DOHH2 (cell line): ENCODE measurements at regions not wholly inside any gene's neighbourhood (a gene's known extent, or its start where the extent isn't known, plus 50 kb on each side); places are given as distances from the start of the nearest gene placed in this dataset.
A peak's percentile ranks its signal among the peaks of the same experiment; 100 is the strongest.
"Not testable (repeated sequence)": the region's sequence is repeated elsewhere in the genome, so short reads cannot be mapped to it uniquely, and the experiment has no call there.

ENCODE experiments used
- H3F3A ChIP-seq: fragments of 200-600 bp; sonication (generic), shearing (Covaris generic); 2 replicates; pipeline ENCODE4 v1.6.0; 2016; ENCODE audit warnings: antibody characterized with exemption, mild to moderate bottlenecking; ENCODE audit not compliant: control insufficient read depth, insufficient read depth
- H3K27ac ChIP-seq: fragments of 200-600 bp; sonication (generic); 2 replicates; pipeline ENCODE4 v1.5.1; 2014; ENCODE audit warnings: low read depth, mild to moderate bottlenecking, low read length, moderate library complexity
- H3K27me3 ChIP-seq: fragments of 200-600 bp; sonication (generic); 2 replicates; pipeline ENCODE4 v1.6.1; 2014; ENCODE audit warnings: mild to moderate bottlenecking, low read length, mixed read lengths; ENCODE audit not compliant: control insufficient read depth
- H3K36me3 ChIP-seq: fragments of 200-600 bp; sonication (generic); 2 replicates; pipeline ENCODE4 v1.6.1; 2014; ENCODE audit warnings: mild to moderate bottlenecking, low read length, moderate library complexity, mixed read lengths; ENCODE audit not compliant: control insufficient read depth
- H3K4me1 ChIP-seq: fragments of 200-600 bp; sonication (generic); 2 replicates; pipeline ENCODE4 v1.6.1; 2014; ENCODE audit warnings: mild to moderate bottlenecking, low read length, mixed read lengths; ENCODE audit not compliant: control insufficient read depth
- H3K4me2 ChIP-seq: fragments of 200-600 bp; sonication (generic); 2 replicates; pipeline ENCODE4 v1.6.0; 2014; ENCODE audit warnings: mild to moderate bottlenecking, low read length, moderate library complexity
- H3K4me3 ChIP-seq: fragments of 200-600 bp; sonication (generic); 2 replicates; pipeline ENCODE4 v1.5.1; 2014; ENCODE audit warnings: mild to moderate bottlenecking, low read length, mixed read lengths
- H3K79me2 ChIP-seq: fragments of 200-600 bp; sonication (generic); 2 replicates; pipeline ENCODE4 v1.6.1; 2014; ENCODE audit warnings: mild to moderate bottlenecking, low read length, mixed read lengths; ENCODE audit not compliant: control insufficient read depth
- H3K9me2 ChIP-seq: fragments of 200-600 bp; sonication (generic); replicated peaks from 2 replicates; pipeline ENCODE4 v1.6.1; 2014; ENCODE audit warnings: mild to moderate bottlenecking, low read length, mixed read lengths; ENCODE audit not compliant: control insufficient read depth
- H3K9me3 ChIP-seq: fragments of 200-600 bp; sonication (generic); 2 replicates; pipeline ENCODE4 v1.6.1; 2014; ENCODE audit warnings: antibody characterized with exemption, low read length, mixed read lengths; ENCODE audit not compliant: control insufficient read depth, insufficient read depth
- H4K20me1 ChIP-seq: fragments of 200-600 bp; sonication (generic); 2 replicates; pipeline ENCODE4 v1.6.0; 2014; ENCODE audit warnings: low read depth, mild to moderate bottlenecking, antibody characterized with exemption, low read length, moderate library complexity; ENCODE audit not compliant: control insufficient read depth, insufficient read depth
- EZH2phosphoT487 ChIP-seq: fragments of 200-600 bp; sonication (generic); IDR thresholded peaks from 2 replicates; pipeline ENCODE4 v1.6.1; 2017; ENCODE audit warnings: borderline replicate concordance, mild to moderate bottlenecking, antibody characterized with exemption, low read length, moderate library complexity, mixed read lengths
- TF ChIP-seq, protein P1 (sequence below): fragments of 200-600 bp; sonication (generic); IDR thresholded peaks from one replicate; pipeline ENCODE4 v1.5.1; 2014; ENCODE audit warnings: antibody characterized with exemption, mild to moderate bottlenecking, low read depth, low read length; ENCODE audit not compliant: poor library complexity, severe bottlenecking

DNA sequence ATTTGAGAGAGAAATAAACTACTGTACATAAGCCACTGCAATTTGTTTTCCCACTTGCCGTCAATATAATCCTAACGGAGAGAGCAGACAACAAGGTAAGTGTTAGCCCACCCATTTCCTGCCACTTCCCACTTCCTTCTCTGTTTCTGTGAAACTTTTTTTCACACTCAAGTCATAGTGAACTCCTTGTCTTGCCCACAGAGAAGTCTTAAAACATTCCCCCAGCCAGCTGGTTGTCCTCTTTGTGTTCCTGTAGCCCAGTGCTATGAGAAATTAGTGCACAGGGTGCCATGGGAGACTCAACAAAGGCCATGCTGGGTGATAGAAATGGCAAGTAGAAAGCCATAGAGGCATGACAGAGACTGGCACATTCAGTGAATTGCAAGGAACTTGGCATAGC, 208.6 kb downstream of the BLID start:
- no peak for TF ChIP-seq EZH2phosphoT487
- TF ChIP-seq, protein P1, sequence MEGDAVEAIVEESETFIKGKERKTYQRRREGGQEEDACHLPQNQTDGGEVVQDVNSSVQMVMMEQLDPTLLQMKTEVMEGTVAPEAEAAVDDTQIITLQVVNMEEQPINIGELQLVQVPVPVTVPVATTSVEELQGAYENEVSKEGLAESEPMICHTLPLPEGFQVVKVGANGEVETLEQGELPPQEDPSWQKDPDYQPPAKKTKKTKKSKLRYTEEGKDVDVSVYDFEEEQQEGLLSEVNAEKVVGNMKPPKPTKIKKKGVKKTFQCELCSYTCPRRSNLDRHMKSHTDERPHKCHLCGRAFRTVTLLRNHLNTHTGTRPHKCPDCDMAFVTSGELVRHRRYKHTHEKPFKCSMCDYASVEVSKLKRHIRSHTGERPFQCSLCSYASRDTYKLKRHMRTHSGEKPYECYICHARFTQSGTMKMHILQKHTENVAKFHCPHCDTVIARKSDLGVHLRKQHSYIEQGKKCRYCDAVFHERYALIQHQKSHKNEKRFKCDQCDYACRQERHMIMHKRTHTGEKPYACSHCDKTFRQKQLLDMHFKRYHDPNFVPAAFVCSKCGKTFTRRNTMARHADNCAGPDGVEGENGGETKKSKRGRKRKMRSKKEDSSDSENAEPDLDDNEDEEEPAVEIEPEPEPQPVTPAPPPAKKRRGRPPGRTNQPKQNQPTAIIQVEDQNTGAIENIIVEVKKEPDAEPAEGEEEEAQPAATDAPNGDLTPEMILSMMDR = no peak
- Histone ChIP-seq H3F3A (no peaks in the 10 kb centered on the region), H3K9me3 (no peaks in the 10 kb centered on the region), H3K4me3 (no peak overlapping the region), H3K36me3 (no peaks in the 10 kb centered on the region), H3K4me1 (peaks cover 15% of the 10 kb centered on the region), H3K4me2 (no peak overlapping the region), H3K9me2 (no peaks in the 10 kb centered on the region), H3K79me2 (no peaks in the 10 kb centered on the region), H3K27ac (no peak overlapping the region), H4K20me1 (no peaks in the 10 kb centered on the region), H3K27me3 (no peaks in the 10 kb centered on the region)

DNA sequence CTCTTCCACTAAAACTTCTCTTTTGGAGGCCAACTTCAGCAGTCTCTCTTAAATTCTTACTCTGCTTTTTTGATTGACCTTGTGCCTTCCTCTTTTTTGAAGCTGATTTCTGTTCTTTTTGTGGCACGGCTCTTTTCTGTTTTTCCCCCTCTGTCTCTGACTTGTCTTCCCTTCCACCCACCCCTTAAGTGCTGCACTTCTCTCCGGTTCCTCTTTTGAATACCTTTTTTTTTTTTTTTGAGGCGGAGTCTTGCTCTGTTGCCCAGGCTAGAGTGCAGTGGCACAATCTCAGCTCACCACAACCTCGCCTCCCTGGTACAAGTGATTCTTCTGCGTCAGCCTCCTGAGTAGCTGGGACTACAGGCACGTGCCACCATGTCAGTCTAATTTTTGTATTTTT, 211.9 kb downstream of the BLID start:
- Histone ChIP-seq H3K4me2 (peak overlapping the region; percentile 14; the same call in 1 of the 2 replicates), H3K27me3 (no peaks in the 10 kb centered on the region), H3F3A (no peaks in the 10 kb centered on the region), H3K4me1 (peaks cover 19% of the 10 kb centered on the region), H3K4me3 (no peak overlapping the region), H3K27ac (no peak overlapping the region), H3K36me3 (no peaks in the 10 kb centered on the region), H3K9me2 (no peaks in the 10 kb centered on the region), H3K79me2 (no peaks in the 10 kb centered on the region), H3K9me3 (no peaks in the 10 kb centered on the region), H4K20me1 (no peaks in the 10 kb centered on the region)
- TF ChIP-seq, protein P1 = no peak
- TF ChIP-seq EZH2phosphoT487 = no peak

DNA sequence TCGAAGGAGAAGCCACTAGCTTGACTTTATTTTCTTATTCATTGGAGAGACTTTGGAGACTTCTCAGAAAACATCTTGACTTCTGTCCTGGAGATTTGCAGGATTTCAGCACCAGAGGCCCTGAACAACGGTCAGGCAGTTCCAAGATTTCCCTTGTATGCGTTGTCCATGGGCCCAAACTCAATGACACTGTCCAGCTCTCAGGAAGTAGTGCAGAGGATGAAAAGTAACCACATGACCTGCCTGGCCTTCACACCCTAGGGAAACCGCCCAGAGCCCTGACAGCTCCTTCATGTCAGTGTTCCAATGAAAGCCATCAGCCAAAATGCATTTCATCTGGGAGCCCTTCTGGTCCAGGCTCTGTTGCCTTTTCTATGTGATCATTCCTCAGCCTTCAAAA, 214.1 kb downstream of the BLID start:
- H4K20me1 ChIP-seq = no peaks in the 10 kb centered on the region
- H3K36me3 ChIP-seq = no peaks in the 10 kb centered on the region
- no peak overlapping the region for H3K27ac ChIP-seq
- H3K4me2 ChIP-seq = no peak overlapping the region
- no peak overlapping the region for H3K4me3 ChIP-seq
- peaks cover 19% of the 10 kb centered on the region for H3K4me1 ChIP-seq
- H3K27me3 ChIP-seq = no peaks in the 10 kb centered on the region
- no peaks in the 10 kb centered on the region for H3K9me2 ChIP-seq
- H3K9me3 ChIP-seq = no peaks in the 10 kb centered on the region
- no peaks in the 10 kb centered on the region for H3K79me2 ChIP-seq
- TF ChIP-seq, protein P1 = no peak
- TF ChIP-seq EZH2phosphoT487 = no peak
- H3F3A ChIP-seq = no peaks in the 10 kb centered on the region

DNA sequence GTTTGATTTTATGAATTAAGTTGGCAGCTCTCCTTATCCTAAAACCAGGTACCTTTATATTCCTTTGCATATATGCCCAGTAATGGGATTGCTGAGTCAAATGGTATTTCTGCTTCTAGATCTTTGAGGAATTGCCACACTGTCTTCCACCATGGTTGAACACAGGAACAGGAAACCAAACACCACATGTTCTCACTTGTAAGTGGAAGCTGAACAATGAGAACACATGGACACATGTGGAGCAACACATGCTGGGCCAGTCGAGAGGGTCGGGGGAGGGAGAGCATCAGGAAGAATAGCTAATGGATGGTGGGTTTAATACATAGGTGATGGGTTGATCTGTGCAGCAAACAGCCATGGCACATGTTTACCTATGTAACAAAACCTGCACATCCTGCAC, 214.6 kb downstream of the BLID start:
- not testable (repeated sequence) for H4K20me1 ChIP-seq, H3K4me3 ChIP-seq, H3K4me2 ChIP-seq, H3K36me3 ChIP-seq, H3K9me3 ChIP-seq, H3K27ac ChIP-seq, H3K27me3 ChIP-seq, H3K79me2 ChIP-seq, H3K9me2 ChIP-seq, H3F3A ChIP-seq
- H3K4me1 ChIP-seq = peaks cover 19% of the 10 kb centered on the region
